ENCODE measurements at regions not wholly inside any gene's neighbourhood (a gene's known extent, or its start where the extent isn't known, plus 50 kb on each side); places are given as distances from the start of the nearest gene placed in this dataset.
"Not testable (repeated sequence)": the region's sequence is repeated elsewhere in the genome, so short reads cannot be mapped to it uniquely, and the experiment has no call there.

GRCh38 chr11:12603143-12604088 lies 70.8 kb upstream of the TEAD1 start:
- Histone ChIP-seq H3K4me2 (ENCODE audit: insufficient read depth, low read length) (no peak overlapping the region), H3K36me3 (ENCODE audit: insufficient read depth, low read length) (no peaks in the 10 kb centered on the region), H3K27ac (ENCODE audit: low read depth, low read length) (no peak overlapping the region), H3K4me1 (ENCODE audit: insufficient read depth, low read length) (peaks cover 21% of the 10 kb centered on the region), H2AFZ (ENCODE audit: low read length) (no peak overlapping the region), H3K9me3 (ENCODE audit: low read depth, low read length) (no peaks in the 10 kb centered on the region), H3K27me3 (ENCODE audit: insufficient read depth, low read length) (no peaks in the 10 kb centered on the region), H4K20me1 (ENCODE audit: insufficient read depth, low read length) (no peaks in the 10 kb centered on the region), H3K79me2 (ENCODE audit: insufficient read depth, low read length) (no peaks in the 10 kb centered on the region), H3K4me3 (ENCODE audit: insufficient read depth, low read length) (no peak overlapping the region)
- no peak for DNase-seq (ENCODE audit: insufficient read length, low spot score, missing footprints)
- TF ChIP-seq CTCF (IDR thresholded peaks at IDR 0.05; ENCODE audit: extremely low read depth, low read depth, low read length), result no peak

- no peaks in the 10 kb centered on the region for H3K36me3 ChIP-seq (ENCODE audit: insufficient read depth, low read length)
- no peaks in the 10 kb centered on the region for H3K9me3 ChIP-seq (ENCODE audit: low read depth, low read length)
- H3K4me3 ChIP-seq (ENCODE audit: insufficient read depth, low read length), result no peak overlapping the region
- DNase-seq (ENCODE audit: insufficient read length, low spot score, missing footprints), result no peak
- H2AFZ ChIP-seq (ENCODE audit: low read length), result no peak overlapping the region
- peaks cover 14% of the 10 kb centered on the region for H3K4me1 ChIP-seq (ENCODE audit: insufficient read depth, low read length)
- no peaks in the 10 kb centered on the region for H4K20me1 ChIP-seq (ENCODE audit: insufficient read depth, low read length)
- no peaks in the 10 kb centered on the region for H3K79me2 ChIP-seq (ENCODE audit: insufficient read depth, low read length)
- no peak for TF ChIP-seq CTCF (IDR thresholded peaks at IDR 0.05; ENCODE audit: extremely low read depth, low read depth, low read length)
- H3K27me3 ChIP-seq (ENCODE audit: insufficient read depth, low read length), result no peaks in the 10 kb centered on the region
- no peak overlapping the region for H3K4me2 ChIP-seq (ENCODE audit: insufficient read depth, low read length)
- no peak overlapping the region for H3K27ac ChIP-seq (ENCODE audit: low read depth, low read length)
Measured at GRCh38 chr11:12604557-12605153, 69.6 kb upstream of the TEAD1 start.

- no peak overlapping the region for H2AFZ ChIP-seq (ENCODE audit: low read length)
- no peaks in the 10 kb centered on the region for H3K36me3 ChIP-seq (ENCODE audit: insufficient read depth, low read length)
- H3K79me2 ChIP-seq (ENCODE audit: insufficient read depth, low read length), result no peaks in the 10 kb centered on the region
- no peak for DNase-seq (ENCODE audit: insufficient read length, low spot score, missing footprints)
- H3K4me3 ChIP-seq (ENCODE audit: insufficient read depth, low read length), result no peak overlapping the region
- no peaks in the 10 kb centered on the region for H3K9me3 ChIP-seq (ENCODE audit: low read depth, low read length)
- no peaks in the 10 kb centered on the region for H4K20me1 ChIP-seq (ENCODE audit: insufficient read depth, low read length)
- peaks cover 14% of the 10 kb centered on the region for H3K4me1 ChIP-seq (ENCODE audit: insufficient read depth, low read length)
- H3K27me3 ChIP-seq (ENCODE audit: insufficient read depth, low read length), result no peaks in the 10 kb centered on the region
- no peak overlapping the region for H3K4me2 ChIP-seq (ENCODE audit: insufficient read depth, low read length)
- no peak for TF ChIP-seq CTCF (IDR thresholded peaks at IDR 0.05; ENCODE audit: extremely low read depth, low read depth, low read length)
- no peak overlapping the region for H3K27ac ChIP-seq (ENCODE audit: low read depth, low read length)
Measured at GRCh38 chr11:12606597-12606996, 67.6 kb upstream of the TEAD1 start.

- not testable (repeated sequence) for H4K20me1 ChIP-seq (ENCODE audit: insufficient read depth, low read length); DNase-seq (ENCODE audit: insufficient read length, low spot score, missing footprints); H3K4me1 ChIP-seq (ENCODE audit: insufficient read depth, low read length)
Measured at GRCh38 chr11:12608678-12609077, 65.5 kb upstream of the TEAD1 start.

More at GRCh38 chr11:12608678-12609077, 65.5 kb upstream of the TEAD1 start:
- H3K79me2 ChIP-seq (ENCODE audit: insufficient read depth, low read length); H3K4me2 ChIP-seq (ENCODE audit: insufficient read depth, low read length); H3K27me3 ChIP-seq (ENCODE audit: insufficient read depth, low read length); H3K36me3 ChIP-seq (ENCODE audit: insufficient read depth, low read length); H3K4me3 ChIP-seq (ENCODE audit: insufficient read depth, low read length); H3K9me3 ChIP-seq (ENCODE audit: low read depth, low read length); H3K27ac ChIP-seq (ENCODE audit: low read depth, low read length); H2AFZ ChIP-seq (ENCODE audit: low read length): not testable (repeated sequence)

All from osteoblast (primary cell).